Activated CD4-positive, alpha-beta T cell treated with anti-CD3 and anti-CD28 coated beads, Interleukin-2, amount 50 U/mL, for 4 hours (primary cell): ENCODE measurements at regions not wholly inside any gene's neighbourhood (a gene's known extent, or its start where the extent isn't known, plus 50 kb on each side); places are given as distances from the start of the nearest gene placed in this dataset.
"Not testable (repeated sequence)": the region's sequence is repeated elsewhere in the genome, so short reads cannot be mapped to it uniquely, and the experiment has no call there.

Source experiments
- DNase-seq, 2 experiments: peaks; one replicate each; pipeline ENCODE4 v3.0.0-alpha.2; 2020

GRCh38 chr1:114260805-114261484, 107.3 kb upstream of the SYT6 start:
- DNase-seq, result no peak

DNA sequence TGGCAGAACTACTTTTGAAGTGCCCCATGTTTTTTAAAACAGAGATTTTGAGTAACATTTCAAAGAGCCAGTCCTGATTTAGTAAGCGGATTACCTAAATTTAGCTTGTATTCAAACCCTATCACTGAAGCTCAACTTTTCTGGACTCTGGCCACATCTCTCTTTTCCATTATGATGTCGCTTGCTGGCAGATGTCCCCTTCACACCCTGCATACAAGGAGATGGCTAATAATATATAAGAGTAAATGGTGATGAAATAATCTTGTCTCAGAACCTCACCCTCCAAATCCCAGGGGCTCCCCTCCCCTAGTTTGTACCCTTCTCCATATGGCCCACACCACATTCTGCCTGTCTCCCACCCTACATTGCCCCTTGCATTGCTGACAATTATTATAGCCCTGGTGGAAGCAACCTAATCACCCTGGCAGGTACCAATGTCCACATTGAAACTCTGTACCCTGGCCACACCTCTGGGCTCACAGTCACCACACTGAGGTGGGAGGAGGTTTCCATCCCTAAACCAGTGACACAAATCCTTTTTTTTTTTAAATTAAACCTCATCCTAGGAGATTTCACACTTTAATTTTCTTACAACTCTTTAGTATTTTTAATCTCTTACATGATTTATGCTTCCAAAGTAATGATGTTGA, 106.0 kb upstream of the SYT6 start:
- DNase-seq, result no peak

GRCh38 chr1:114258633-114259032, 105.0 kb upstream of the SYT6 start:
- DNase-seq, result no peak

- no peak for DNase-seq
Observed at GRCh38 chr1:114258074-114258473, 104.4 kb upstream of the SYT6 start.

DNA sequence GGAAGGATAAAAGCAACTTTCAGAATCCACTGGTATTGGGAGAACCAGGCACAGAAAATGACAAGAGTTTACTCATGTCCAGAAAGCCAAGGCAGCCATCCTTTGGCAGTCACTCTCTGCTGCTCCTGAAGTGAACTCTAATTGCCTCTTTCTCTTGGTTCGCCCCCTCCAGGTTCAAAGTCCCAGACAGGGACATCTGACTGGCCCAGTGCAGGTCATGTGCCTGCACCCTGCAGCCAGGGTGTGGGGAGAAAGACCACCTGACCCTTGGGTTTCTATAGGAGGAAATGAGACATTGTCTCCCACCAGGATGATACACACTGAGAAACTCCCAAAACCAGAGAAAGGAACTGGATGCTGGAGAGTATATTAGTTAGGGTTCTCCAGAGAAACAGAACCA, 103.9 kb upstream of the SYT6 start:
- no peak for DNase-seq

GRCh38 chr1:114253900-114254299, 100.2 kb upstream of the SYT6 start:
- DNase-seq, result no peak

DNA sequence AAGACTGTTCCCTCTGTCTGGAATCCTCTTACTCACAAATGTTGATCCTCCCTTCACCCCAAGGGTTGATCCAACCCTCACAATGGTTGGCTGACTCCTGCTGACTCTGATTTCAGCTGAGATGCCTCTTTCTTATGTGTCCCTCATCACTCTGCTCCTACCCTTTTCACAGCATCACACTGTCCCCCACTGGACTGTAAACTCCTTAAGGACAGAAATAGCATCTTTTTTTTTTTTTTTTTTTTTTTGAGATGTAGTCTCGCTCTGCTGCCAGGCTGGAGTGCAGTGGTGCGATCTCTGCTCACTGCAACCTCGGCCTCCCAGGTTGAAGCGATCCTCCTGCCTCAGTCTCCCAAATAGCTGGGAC, 97.9 kb upstream of the SYT6 start:
- DNase-seq, result no peak

DNA sequence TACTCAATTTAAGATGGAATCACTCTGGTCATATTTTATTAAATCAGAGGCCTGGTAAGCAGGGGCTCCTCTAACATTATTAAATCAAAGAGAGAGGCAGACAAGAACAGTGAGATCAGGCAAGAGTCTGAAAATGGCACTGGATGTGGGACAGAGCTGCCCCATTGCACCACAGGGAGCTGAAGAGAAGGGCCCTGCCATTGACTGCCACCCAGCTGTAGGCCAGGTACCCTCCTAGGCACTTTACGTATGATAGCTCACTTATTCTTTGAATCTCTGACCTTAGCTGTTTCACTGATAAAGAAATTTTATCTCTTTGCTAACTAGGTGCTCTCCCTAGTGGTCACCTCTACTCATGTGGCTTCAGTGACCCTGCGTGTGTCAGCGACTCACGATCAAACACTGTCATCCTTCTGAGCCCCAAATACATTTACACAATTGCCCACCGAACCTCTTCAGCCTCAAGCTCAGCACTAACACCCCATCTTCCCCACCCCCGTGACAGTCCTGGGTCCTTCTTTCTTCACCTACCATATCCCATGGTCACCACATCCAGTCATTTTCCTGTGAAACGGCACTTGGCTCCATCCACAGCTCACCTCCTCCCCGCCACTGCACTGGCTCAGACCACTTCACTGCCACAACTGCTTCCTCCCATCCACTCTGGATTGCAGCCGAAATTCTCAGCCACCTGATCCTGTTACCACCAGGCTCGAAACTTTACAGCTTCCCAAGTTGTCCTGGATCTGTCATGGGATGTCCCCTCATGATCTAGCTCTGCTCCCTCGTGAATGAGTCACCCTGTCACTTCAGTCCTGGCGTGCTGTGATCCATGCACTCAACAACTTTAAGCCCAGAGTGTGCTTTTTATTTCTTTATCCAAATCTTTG, 97.3 kb upstream of the SYT6 start:
- DNase-seq, result no peak

- DNase-seq, result no peak
Observed at GRCh38 chr1:114249691-114250090, 96.0 kb upstream of the SYT6 start.

GRCh38 chr1:114248162-114248561, 94.5 kb upstream of the SYT6 start:
- no peak for DNase-seq

GRCh38 chr1:114242531-114243210, 89.0 kb upstream of the SYT6 start:
- DNase-seq, result not testable (repeated sequence)

- no peak for DNase-seq
Observed at GRCh38 chr1:114238053-114238452, 84.4 kb upstream of the SYT6 start.

- DNase-seq, result no peak
Observed at GRCh38 chr1:114236517-114236916, 82.8 kb upstream of the SYT6 start.

DNA sequence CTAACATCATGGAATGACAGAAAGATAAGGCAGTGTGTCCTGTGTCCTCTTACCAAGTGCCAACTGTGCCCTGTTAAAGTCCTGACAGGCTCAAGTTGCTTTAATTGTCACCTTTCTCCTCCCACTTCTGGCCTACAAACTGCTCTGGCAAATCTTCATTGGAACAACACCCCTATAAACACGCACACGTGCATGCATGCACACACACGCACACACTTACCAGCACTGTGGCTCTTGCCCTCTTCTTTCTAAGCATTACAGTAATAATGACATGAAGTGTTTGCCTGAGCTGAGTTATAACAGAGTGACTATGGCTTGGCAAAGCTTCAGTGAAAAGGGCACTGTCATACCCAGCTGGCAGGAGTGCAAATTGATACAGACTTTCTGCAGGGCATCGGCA, 82.3 kb upstream of the SYT6 start:
- DNase-seq, result no peak

DNA sequence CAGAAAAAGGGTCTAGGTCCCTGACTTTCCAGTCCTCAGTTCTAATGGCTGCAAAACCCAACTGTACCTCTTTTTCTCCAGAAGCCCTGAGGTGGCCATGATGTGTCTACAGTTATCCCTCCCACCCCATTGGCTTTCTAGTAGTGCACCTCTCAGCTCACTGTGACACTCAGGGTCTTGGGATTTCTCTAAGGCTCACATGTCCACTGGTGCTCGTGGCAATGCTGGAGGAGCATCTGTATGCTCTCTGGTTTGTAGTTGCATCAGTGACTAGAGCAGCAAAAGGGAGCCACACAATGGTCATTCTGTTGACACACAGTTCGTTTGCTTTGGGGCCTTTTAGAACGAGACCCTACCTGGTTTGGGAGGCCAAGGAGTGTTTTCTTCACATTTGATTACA, 81.6 kb upstream of the SYT6 start:
- no peak for DNase-seq

DNA sequence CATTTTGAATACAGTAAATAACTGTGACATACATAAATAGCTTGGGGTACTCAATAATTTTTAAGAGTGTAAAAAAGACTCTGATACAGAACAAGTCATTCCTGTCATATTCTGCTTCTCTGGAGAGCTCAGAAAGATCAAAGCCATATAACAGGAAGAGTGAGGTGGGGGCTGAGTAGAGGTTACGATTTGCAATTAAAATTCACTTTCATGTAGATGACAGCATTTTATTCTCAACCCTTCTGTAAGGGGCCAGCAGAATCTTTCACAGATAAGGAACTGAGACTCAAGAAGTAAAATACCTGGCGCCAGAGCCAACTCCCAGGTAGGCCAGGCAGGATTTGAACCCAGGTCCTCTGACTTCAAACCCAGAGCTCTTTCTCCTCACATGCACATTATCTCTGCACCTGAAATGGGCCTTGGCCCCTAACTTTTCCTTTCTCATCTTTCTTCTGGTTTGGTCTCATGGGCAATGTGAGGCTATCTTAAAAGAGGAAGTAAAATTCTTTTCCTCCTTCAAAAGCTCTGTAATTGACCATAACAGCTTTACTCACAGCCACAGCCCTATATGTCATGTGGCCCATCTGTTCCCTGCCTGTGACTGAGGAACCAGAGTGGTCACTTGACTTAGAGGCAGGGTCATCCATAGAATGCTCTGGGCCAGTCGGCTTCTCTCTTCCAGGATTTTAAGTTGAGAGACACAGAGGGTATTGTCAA, 80.9 kb upstream of the SYT6 start:
- DNase-seq, result no peak

- no peak for DNase-seq
Observed at GRCh38 chr1:114232691-114233090, 79.0 kb upstream of the SYT6 start.

- no peak for DNase-seq
Observed at GRCh38 chr1:114231301-114231700, 77.6 kb upstream of the SYT6 start.

- DNase-seq, result no peak
Observed at GRCh38 chr1:114229368-114229767, 75.7 kb upstream of the SYT6 start.

GRCh38 chr1:114227059-114227458, 73.4 kb upstream of the SYT6 start:
- no peak for DNase-seq

DNA sequence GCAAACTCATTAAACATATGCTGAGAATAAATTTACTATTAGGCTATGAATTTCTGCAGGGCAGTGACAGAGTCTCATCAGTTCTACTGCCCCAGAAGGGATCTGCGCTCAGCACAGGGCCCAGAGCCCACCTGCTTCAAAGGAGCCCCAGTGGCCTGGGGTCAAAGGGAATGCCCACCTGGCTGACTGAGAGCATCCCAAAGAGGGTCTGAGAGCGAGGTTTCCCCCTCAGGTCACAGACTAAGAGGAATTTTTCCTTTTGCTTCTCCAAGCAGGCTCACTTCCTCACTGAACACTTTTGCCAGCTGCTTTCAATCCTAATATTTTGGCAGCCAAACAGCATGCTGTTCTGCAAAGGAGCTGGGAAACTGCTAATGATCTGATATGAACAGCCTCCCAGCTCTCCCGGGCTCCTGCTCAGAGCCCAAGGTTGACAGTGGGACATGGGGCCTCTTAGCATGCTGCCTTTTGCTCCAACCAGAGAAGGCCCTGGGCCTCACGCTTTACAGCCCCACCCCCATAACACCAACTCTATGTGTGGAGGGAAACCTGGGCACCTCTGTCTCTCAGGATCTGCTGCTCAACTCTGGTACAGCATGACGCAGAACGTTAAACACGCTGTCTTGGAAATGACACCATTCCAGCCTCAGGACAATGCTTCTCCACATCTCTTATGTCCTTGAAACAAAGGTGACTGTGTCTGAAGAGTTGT, 70.7 kb upstream of the SYT6 start:
- DNase-seq, result no peak

GRCh38 chr1:114222920-114223319, 69.3 kb upstream of the SYT6 start:
- no peak for DNase-seq
